ENCODE measurements at regions not wholly inside any gene's neighbourhood (a gene's known extent, or its start where the extent isn't known, plus 50 kb on each side); places are given as distances from the start of the nearest gene placed in this dataset.
"Not testable (repeated sequence)": the region's sequence is repeated elsewhere in the genome, so short reads cannot be mapped to it uniquely, and the experiment has no call there.

DNA sequence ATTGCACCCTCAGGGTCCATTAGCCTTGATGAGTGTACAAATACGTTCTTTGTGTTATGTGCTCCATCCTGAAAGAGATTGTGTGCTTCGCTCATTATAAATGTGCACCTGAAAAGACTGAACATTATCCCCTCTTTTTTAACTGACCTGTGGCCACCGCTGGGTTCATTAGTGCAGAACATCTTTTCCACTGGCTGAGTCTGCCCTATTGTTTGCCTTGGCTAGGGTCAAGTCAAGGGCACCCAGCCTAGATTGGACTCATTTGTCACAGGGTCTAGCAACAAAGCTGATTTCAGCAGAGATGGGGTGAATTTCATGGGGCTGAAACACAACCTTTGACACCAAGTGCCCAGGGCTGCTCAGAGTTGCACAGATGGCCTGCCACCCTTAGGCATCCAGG, 764.1 kb upstream of the ARRDC3 start:
- DNase-seq (ENCODE audit: low spot score) = no peak
- no peak for ATAC-seq

DNA sequence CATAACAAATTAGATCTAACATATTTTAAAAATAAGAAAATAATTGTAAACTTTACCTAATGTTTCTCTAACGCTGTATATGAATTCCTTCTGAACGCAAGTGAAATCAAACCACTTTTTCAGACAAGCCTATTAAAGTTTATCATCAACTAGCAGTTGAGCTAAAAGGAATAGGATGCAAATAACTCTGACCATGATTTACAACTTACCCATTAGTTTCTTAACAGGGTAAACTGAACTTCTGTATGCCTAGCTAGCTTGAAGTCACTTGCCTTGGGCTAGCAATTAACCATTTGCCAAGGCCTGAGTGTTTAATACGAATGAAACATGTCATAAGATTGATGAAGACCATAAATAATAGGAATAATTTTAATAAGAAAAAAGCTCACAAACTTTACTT, 762.7 kb upstream of the ARRDC3 start:
- ATAC-seq (no peak), DNase-seq (ENCODE audit: low spot score) (no peak)

DNA sequence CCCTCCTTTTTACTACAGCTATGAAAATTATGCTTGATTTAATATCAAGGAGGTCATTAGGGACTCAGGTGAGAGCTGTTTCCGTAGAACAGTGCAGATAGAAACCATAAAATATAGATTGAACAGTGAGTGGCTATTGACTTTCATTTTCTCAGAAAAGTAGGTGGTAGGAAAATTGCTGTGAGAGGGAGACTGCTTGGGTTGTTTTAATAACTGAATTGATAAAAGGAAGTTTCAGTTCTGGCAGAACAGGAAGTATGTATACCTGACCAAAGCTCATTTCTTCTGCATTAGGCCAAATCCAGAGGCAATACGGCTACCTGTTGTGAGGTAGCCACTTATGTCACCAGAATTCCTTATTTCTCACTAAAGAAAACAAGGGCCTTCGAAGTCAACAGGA, 761.7 kb upstream of the ARRDC3 start:
- DNase-seq (ENCODE audit: low spot score) = no peak
- no peak for ATAC-seq

DNA sequence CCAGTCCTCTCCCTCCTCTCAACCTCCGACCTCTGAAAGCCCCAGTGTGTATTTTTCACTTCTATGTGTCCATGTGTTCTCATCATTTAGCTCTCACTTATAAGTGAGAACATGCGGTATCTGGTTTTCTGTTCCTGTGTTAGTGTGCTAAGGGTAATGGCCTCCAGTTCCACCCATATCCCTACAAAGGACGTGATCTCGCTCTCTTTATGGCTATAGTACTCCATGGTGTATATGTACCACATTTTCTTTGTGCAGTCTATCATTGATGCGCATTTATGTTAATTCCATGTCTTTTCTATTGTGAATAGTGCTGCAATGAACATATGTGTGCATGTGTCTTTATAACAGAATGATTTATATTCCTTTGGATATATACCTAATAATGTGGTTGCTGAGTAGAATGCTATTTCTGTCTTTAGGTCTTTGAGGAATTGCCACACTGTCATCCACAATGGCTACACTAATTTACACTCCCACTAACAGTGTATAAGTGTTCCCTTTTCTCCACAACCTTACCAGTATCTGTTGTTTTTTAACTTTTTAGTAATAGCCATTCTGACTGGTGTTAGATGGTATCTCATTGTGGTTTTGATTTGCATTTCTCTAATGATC, 749.3 kb upstream of the ARRDC3 start:
- not testable (repeated sequence) for ATAC-seq

DNA sequence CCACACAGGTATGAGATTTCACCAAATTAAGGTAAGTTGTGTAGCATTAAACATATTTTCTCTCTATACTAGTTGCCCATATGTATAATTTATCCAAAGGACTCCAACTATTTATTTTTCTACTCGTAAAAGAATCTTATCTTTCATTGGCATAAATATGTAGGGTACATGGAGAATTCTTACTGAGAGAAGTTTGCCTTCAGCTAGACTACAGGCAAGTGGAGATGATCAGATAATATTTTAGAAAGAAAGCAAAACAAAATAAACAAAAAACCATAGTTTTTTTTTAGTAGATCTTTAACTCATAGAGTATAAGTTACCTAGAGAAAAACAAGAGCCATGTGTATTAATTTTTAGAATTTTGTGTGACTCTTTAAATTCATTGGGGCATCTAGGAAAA, 743.1 kb upstream of the ARRDC3 start:
- no peak for DNase-seq (ENCODE audit: low spot score)
- no peak for ATAC-seq

More for the DNA sequence above, 749.3 kb upstream of the ARRDC3 start:
- DNase-seq (ENCODE audit: low spot score) = not testable (repeated sequence)

DNA sequence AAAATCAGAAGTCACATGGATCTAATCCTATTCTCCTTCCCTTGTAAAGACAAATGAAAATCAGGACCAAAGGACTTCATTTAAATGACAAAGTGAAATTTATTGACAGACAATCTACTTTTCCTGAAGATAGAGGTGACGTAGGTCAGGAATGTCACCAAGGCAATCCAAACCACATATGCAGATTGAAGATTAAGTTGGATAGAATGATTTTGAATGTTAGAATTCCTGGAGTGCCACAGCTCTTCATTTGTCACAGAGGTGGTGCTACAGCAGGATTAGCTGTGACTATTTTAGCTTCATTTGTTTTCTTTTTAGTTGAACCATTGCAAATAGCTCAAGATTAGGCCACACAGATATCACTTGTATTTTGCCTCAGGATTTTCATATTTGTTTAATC, 736.0 kb upstream of the ARRDC3 start:
- no peak for ATAC-seq
- DNase-seq (ENCODE audit: low spot score) = no peak

DNA sequence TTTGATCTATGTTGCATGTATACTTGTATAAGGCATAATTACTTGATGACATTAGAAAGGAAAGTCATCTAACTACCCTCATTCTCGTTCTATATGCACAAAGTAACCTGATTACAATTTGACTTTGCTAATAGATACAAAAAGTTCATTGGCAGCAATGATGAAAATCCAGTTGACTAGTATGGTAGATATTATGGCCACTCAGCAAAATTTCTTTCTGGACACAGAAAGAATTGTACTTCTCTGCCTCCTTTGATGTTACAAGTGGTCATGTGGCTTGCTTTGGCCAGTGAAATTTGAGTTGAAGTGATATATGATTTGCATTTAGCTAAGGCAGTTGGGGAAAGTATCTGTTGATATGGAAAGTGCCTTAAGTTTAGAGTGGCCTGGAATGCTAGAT, 723.7 kb upstream of the ARRDC3 start:
- no peak for DNase-seq (ENCODE audit: low spot score)
- ATAC-seq = no peak

DNA sequence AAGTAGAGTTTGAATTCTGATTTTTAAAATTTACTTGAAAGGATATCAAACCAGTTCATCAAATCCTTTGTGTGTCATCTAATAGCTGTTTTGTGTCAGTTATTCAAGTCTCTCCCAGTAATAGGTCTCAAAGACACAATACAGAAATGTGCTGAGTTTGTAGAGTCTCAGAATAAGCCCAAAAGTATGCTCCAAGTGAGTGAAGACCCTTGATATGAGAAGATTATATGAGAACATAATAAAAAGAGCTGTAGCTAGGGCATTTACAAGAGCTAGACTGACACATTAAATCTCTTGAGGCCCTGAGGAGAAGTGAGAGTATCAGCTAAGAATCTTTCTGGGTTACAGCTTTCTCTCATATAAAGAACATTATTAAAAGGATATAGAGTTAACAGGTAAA, 721.0 kb upstream of the ARRDC3 start:
- no peak for DNase-seq (ENCODE audit: low spot score)
- ATAC-seq = no peak

DNA sequence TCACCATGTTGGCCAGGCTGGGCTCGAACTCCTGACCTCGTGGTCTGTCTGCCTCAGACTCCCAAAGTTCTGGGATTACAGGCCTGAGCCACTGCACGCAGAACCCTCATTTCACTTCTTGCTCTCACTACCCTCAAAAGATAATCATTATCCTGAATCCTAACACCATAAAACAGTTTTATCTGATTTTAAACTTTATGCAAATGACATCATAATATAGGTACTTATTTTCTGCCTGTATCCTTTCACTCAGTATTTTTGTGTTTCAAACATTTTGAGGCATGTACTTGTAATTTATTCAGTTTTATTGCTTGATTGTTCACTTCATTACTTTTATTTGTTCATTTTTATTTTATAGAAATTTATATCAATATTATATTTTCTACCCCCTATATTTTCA, 719.2 kb upstream of the ARRDC3 start:
- ATAC-seq = no peak
- DNase-seq (ENCODE audit: low spot score) = no peak

DNA sequence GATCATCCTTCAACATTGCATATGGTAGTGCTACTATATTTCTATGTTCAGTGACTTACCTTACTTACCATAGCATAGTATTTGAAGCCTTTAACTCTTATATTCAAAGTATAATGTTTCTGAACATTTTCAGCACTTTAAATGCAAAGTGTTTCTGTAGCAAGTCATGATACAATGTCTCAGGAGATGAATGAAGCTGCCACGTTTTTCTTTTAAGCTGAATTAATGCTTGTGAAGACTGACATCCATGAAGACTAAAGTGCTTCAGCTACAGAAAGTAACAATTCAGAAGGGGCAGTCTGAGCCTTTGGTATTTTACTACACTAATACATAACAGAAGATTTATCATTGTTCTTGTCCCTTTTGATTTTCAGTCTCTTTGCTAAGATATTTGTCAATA, 709.1 kb upstream of the ARRDC3 start:
- no peak for ATAC-seq
- no peak for DNase-seq (ENCODE audit: low spot score)

DNA sequence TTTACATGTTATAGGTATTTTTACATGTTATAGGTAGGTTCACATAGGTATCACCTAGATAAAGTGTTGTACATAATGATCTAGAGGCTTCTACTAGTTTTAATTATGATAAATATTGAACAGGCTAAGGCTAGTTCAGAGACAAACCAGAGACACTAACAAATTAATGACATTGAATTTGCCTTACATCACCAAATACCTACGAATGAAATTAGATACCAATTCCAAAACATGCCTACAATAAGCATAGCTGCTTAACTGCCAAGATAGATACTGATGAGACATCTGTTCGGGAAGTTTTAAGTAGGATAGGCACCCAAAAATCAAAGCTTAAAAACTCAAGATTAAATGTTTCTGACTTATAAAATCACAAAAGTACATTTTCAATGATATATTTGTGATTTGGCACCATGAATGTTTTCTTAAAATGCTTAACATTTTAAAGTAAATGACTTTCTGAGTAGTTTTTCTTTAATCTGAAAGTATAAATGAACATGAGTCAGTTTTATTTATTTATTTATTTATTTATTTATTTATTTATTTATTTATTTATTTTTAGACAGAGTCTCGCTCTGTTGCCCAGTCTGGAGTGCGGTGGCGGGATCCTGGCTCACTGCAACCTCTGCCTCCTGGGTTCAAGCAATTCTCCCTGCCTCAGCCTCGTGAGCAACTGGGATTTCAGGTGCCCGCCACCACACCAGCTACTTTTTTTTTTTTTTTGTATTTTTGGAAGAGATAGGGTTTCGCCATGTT, 703.1 kb upstream of the ARRDC3 start:
- DNase-seq (ENCODE audit: low spot score) (no peak), ATAC-seq (no peak)

DNA sequence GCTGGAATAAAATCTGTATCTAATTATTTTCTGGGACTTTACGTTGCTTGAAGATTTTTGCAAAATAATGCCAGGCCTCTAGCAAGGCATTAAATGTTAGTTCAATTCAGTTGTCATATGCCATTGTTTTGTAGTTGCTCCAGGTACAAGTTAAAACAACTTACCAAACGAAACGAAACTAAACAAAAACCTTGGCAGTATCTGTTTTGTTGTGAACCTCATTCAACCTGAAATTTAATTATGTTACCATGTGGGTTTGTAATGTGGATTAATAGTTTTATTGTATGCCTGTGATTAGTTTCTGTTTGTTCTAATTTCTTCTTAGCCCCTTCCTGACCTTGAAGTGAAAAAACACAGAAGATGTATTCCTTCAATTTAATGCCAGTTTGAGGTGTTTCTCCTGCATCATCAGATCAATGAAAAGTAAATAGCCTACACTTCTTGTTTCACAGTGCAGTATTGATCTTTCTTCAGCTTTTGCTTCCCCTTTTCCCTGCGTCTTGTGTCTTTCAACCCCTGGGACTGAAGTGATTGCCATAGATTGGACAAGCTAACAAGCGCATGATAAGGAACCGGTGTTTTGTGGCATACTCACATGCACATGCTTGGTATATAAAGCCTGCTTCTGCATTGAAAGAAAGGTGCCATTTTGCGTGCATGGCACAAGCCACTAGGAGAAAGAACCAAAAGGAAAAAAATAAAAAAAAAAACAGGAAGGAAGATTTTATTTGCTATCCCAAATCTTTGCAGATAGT, 699.0 kb upstream of the ARRDC3 start:
- ATAC-seq = no peak
- no peak for DNase-seq (ENCODE audit: low spot score)

DNA sequence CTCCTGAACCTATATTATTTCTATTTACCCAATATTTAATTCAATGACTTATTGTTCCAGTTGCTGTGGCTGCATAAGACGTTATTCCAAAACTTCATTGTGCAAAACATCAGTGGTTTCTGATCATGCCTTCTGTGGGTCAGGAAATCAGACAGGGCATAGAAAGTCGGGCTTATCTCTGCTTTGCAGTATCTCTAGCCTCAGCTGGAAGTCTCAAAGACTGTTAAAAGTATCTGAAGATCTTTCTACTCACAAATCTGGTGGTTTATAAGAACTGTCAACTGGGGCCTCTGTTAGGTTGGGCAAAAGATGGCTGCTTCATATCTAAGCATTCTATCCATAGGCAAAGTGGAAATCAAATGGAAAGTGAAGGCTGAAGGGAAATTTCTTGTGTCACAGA, 687.7 kb upstream of the ARRDC3 start:
- DNase-seq (ENCODE audit: low spot score) = no peak
- ATAC-seq = no peak

DNA sequence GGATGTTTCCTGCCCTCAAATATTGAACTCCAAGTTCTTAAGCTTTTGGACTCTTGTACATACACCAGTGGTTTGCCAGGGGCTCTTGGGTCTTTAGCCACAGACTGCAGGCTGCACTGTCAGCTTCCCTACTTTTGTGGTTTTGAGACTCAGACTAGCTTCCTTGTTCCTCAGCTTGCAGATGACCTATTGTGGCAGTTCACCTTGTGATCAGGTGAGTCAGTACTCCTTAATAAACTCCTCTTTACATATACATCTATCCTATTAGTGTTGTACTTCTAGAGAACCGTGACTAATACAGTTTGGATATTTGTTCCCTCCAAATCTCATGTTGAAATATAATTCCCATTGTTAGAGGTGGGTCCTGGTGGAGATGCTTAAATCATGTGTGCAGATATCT, 681.9 kb upstream of the ARRDC3 start:
- DNase-seq (ENCODE audit: low spot score) (no peak), ATAC-seq (no peak)

DNA sequence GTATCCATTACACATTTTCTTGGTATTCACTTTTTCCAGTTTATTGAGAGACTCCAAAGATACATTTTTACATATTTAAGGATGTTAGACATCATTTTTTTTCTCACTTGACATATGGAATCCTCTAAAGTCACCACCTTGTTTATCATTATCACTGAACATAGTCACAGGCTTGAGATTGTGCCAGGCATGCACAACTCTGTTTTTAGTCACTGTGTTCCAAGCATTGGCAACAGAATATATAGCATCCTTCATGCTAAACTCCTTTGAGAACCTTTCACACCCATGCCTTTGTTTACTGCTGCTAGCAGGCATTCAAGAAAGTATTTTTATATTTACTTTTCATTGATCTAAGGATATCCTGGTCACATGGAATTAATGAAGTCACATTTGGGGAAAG, 668.6 kb upstream of the ARRDC3 start:
- DNase-seq (ENCODE audit: low spot score) (no peak), ATAC-seq (no peak)

DNA sequence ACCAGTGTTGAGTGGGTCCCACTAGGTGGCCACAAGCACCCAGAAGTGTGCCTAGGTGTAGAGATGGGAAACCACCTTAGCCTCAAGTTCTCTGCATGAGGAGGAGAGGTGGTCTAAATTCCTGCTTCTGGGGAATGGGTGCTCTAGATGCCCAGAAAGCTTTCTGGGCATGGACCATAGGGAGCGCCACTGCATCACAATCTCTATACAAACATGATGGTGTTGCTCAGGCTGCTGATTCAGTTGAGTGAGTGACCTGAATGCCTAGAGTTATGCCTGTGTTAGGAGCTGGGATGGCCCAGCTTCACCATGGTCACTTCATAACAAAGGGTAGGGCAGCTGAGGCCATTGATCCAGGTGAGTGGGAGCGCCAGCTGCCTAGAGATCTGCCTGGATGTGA, 667.9 kb upstream of the ARRDC3 start:
- ATAC-seq (no peak), DNase-seq (ENCODE audit: low spot score) (no peak)

DNA sequence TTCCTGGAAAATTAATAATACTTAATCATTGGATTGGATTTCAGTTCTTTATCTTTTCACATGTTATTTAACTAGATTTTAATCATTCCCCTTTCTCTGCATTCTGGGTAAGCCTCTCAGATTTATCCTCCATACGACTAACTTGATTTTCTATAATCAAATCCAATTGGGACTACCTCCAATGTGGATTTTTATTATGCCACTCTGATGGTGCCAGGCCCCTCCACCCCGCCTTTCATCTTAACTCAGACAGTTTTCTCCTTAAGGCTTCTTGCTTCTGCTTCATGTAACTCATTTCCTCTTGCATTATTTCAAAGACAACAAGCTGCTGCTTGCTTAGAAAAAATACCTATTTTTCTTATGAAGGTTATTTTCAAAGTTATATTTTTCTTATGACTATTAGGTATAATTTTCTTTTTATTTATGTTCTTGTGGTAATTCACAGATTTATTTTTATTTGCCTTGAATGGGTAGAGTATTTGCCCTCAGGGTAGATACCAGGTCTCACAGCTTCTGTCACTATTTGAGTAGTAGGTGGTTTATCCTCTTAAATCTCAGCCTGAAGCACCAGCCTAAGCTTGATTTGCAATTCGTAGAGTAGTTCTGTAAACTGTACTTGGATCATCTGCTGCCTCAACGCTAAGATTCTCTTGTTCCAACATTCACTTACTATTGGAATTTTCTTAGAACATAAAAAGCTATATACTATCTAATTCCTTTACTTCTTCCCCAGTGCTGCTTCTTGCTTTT, 659.0 kb upstream of the ARRDC3 start:
- no peak for ATAC-seq
- no peak for DNase-seq (ENCODE audit: low spot score)

DNA sequence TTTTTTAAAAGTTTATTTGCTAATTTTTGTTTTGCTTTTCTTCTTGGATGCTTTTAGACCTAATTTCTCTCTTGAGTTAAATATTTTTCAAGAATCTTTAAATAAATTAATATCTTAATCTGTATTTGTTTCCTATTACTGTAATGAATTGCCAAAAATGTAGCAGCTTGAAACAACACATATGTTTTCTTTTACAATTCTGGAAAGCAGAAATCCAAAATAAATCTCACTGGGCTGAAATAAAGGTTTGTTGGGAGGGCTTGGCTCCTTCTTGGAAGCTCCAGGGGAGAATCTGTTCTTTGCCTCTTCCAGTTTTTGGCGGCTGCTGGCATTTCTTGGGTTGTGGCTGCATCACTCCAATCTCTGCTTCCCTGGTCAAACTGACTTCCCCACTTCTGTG, 658.1 kb upstream of the ARRDC3 start:
- ATAC-seq (no peak), DNase-seq (ENCODE audit: low spot score) (no peak)

DNA sequence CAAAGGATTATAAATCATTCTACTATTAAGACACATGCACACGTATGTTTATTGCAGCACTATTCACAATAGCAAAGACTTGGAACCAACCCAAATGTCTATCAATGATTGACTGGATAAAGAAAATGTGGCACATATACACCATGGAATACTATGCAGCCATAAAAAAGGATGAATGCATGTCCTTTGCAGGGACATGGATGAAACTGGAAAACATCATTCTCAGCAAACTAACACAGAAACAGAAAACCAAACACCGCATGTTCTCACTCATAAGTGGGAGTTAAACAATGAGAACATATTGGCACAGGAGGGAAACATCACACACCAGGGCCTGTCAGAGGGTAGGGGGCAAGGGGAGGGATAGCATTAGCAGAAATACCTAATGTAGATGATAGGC, 646.7 kb upstream of the ARRDC3 start:
- not testable (repeated sequence) for DNase-seq (ENCODE audit: low spot score); ATAC-seq

DNA sequence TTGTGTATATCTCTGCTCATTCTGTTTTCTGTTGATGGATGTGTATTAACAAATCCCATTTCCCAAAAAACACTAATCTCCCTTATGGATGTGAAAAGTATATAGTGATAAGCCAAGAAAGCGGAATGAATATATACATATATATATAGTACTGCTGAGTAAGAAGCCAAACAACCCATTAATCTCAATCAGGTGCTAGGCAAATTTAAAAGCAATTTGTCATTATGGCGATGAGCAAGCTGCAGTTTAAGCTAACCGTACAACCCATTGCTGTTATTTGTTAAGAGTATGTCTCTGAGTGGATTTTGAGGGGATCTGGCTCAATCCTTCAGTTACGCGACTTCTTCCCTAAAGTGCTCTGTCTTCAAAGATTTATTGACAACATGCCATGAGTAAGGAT, 640.4 kb upstream of the ARRDC3 start:
- ATAC-seq = no peak
- no peak for DNase-seq (ENCODE audit: low spot score)

DNA sequence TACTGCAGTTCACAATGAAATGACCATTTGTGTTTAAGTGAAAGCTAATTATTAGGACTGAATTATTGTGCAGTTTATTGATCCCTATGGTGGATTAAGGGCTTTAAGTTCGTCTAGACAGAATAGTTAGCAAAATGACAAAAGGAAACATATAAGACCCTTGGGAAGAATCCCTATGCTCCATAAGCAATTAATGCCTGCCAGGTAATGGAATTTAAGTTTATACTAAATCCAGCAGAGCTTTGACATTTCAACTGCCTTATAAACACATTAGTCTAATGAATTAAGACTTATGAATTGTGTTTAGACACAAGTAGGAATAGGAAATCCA, 640.0 kb upstream of the ARRDC3 start:
- DNase-seq (ENCODE audit: low spot score) = no peak
- no peak for ATAC-seq
